Right lobe of liver (tissue), 4 donors: ENCODE measurements at regions not wholly inside any gene's neighbourhood (a gene's known extent, or its start where the extent isn't known, plus 50 kb on each side); places are given as distances from the start of the nearest gene placed in this dataset.

Source experiments
- POLR2A ChIP-seq: fragments of 450-650 bp; IDR thresholded peaks from one replicate; pipeline ENCODE4 v1.6.1; 2017; ENCODE audit warnings: antibody characterized with exemption, mild to moderate bottlenecking
- TF ChIP-seq, protein P1 (sequence below), 4 donors: fragments of 200-600 bp in 3 of 4; fragments of 450-650 bp in 1 of 4; IDR thresholded peaks; one replicate each; pipeline versions ENCODE4 v1.5.1 to v1.8.0; 2016 to 2022; ENCODE audit warnings: antibody characterized with exemption in 4 of 4, mild to moderate bottlenecking in 2 of 4
- donor health status: DM: no; HTN: no; CAD: no.
- donor health status: DM: no; HTN: no; CAD: no.
- donor health status: DM: no; HTN: yes; CAD: no.

GRCh38 chr16:5693426-5693825 lies 595.8 kb upstream of the EEF2KMT start:
- TF ChIP-seq POLR2A: no peak
- TF ChIP-seq, protein P1, sequence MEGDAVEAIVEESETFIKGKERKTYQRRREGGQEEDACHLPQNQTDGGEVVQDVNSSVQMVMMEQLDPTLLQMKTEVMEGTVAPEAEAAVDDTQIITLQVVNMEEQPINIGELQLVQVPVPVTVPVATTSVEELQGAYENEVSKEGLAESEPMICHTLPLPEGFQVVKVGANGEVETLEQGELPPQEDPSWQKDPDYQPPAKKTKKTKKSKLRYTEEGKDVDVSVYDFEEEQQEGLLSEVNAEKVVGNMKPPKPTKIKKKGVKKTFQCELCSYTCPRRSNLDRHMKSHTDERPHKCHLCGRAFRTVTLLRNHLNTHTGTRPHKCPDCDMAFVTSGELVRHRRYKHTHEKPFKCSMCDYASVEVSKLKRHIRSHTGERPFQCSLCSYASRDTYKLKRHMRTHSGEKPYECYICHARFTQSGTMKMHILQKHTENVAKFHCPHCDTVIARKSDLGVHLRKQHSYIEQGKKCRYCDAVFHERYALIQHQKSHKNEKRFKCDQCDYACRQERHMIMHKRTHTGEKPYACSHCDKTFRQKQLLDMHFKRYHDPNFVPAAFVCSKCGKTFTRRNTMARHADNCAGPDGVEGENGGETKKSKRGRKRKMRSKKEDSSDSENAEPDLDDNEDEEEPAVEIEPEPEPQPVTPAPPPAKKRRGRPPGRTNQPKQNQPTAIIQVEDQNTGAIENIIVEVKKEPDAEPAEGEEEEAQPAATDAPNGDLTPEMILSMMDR (IDR thresholded peaks at IDR 0.05): no peak
